WERI-Rb-1 (cell line): ENCODE measurements at regions not wholly inside any gene's neighbourhood (a gene's known extent, or its start where the extent isn't known, plus 50 kb on each side); places are given as distances from the start of the nearest gene placed in this dataset.

ENCODE experiments used
- DNase-seq: peaks from one replicate; pipeline ENCODE4 v3.0.0-alpha.2; 2020
- H3K27ac ChIP-seq: fragments of 250-450 bp; sonication (Bioruptor Pico); 2 replicates; pipeline ENCODE4 v1.5.1; 2020; ENCODE audit warnings: mild to moderate bottlenecking, moderate library complexity
- H3K27me3 ChIP-seq: fragments of 250-450 bp; sonication (Bioruptor Pico); 2 replicates; pipeline ENCODE4 v1.5.1; 2021; ENCODE audit warnings: mild to moderate bottlenecking, low read depth, moderate library complexity; ENCODE audit not compliant: insufficient read depth, severe bottlenecking
- H3K36me3 ChIP-seq: fragments of 250-450 bp; sonication (Bioruptor Pico); 2 replicates; pipeline ENCODE4 v1.5.1; 2020; ENCODE audit warnings: mild to moderate bottlenecking, moderate library complexity
- H3K4me3 ChIP-seq: 2 replicates; pipeline ENCODE4 v1.5.1; 2011; ENCODE audit warnings: low read depth, mild to moderate bottlenecking, control low read depth, low read length
- H3K9me3 ChIP-seq: fragments of 250-450 bp; sonication (Bioruptor Pico); 2 replicates; pipeline ENCODE4 v1.5.1; 2021; ENCODE audit warnings: mild to moderate bottlenecking, moderate library complexity; ENCODE audit not compliant: severe bottlenecking
- TF ChIP-seq, protein P1 (sequence below): IDR thresholded peaks from 2 replicates; pipeline ENCODE4 v1.5.1; 2011; ENCODE audit warnings: low read depth, mild to moderate bottlenecking, control low read depth, inconsistent platforms, low read length

DNA sequence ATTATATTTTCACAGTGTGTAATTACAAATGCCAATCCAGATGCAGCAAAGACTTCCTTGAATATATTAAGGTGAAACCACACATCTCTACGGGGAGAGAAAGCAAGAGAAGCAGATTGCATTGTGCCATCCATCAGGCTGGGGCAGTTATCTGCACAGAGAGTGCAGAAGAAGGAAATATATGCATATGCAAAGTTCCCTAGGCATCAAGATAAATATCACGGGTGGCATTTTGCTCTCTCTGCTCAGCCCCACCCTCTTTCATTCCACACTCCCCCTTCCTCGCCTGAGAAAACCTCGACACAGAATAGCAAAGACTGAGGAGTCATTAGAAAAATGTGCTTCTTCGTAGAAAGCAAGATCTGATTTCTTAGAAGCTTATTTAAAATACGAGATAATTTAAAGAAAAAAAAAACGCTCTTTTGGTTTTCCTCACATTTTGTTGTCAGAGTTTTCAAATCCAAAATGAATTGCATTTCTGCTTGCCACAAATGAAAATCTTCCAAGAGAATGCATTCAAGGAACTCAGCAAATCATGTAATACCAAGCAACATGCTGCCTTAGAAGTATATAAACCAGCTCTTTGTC is 283.2 kb upstream of the LMCD1 start:
- TF ChIP-seq, protein P1, sequence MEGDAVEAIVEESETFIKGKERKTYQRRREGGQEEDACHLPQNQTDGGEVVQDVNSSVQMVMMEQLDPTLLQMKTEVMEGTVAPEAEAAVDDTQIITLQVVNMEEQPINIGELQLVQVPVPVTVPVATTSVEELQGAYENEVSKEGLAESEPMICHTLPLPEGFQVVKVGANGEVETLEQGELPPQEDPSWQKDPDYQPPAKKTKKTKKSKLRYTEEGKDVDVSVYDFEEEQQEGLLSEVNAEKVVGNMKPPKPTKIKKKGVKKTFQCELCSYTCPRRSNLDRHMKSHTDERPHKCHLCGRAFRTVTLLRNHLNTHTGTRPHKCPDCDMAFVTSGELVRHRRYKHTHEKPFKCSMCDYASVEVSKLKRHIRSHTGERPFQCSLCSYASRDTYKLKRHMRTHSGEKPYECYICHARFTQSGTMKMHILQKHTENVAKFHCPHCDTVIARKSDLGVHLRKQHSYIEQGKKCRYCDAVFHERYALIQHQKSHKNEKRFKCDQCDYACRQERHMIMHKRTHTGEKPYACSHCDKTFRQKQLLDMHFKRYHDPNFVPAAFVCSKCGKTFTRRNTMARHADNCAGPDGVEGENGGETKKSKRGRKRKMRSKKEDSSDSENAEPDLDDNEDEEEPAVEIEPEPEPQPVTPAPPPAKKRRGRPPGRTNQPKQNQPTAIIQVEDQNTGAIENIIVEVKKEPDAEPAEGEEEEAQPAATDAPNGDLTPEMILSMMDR, result no peak
- no peaks in the 10 kb centered on the region for H3K27me3 ChIP-seq
- no peak overlapping the region for H3K4me3 ChIP-seq
- H3K36me3 ChIP-seq, result no peaks in the 10 kb centered on the region
- no peak for DNase-seq
- H3K9me3 ChIP-seq, result no peaks in the 10 kb centered on the region
- H3K27ac ChIP-seq, result no peak overlapping the region

DNA sequence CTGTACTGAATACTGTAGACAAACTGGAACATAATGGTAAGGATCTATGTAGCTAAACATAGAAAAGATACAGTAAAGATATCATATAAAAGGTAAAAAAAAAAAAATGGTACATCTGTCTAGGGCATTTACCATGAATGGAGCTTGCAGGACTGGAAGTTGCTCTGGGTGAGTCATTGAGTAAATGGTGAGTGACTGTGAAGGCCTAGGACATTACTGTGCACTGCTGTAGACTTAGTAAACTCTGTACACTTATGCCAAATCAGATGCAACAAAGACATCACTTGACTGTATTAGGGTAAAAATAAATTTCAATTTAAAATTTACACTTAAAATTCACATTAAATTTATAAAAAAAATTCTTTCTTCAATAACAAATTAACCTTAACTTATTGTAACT is 281.3 kb upstream of the LMCD1 start:
- no peak overlapping the region for H3K4me3 ChIP-seq
- H3K36me3 ChIP-seq, result no peaks in the 10 kb centered on the region
- no peaks in the 10 kb centered on the region for H3K9me3 ChIP-seq
- H3K27ac ChIP-seq, result no peak overlapping the region
- H3K27me3 ChIP-seq, result no peaks in the 10 kb centered on the region
- TF ChIP-seq, protein P1, result no peak
- DNase-seq, result no peak

DNA sequence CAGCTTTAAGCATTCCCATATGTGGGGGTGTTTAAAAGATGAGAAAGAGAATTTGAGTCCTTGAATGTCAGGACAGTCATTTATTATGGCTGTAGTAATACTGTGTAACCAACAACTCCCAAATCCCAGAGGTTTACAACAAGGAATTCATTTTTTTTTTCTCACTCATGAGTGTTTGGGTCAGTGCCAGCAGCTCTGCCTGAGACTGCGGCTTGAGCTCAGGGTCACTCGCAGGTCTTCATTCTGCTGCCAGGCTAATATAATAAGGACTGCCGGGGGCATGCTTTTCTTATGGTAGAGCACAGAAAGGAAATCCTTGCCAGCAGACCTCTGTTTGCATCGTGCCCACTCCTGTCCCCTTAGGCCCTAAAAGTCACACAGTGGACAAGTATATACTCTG is 277.9 kb upstream of the LMCD1 start:
- TF ChIP-seq, protein P1, result no peak
- DNase-seq, result no peak
- H3K36me3 ChIP-seq, result no peaks in the 10 kb centered on the region
- no peak overlapping the region for H3K27ac ChIP-seq
- no peaks in the 10 kb centered on the region for H3K9me3 ChIP-seq
- H3K4me3 ChIP-seq, result no peak overlapping the region
- no peaks in the 10 kb centered on the region for H3K27me3 ChIP-seq

DNA sequence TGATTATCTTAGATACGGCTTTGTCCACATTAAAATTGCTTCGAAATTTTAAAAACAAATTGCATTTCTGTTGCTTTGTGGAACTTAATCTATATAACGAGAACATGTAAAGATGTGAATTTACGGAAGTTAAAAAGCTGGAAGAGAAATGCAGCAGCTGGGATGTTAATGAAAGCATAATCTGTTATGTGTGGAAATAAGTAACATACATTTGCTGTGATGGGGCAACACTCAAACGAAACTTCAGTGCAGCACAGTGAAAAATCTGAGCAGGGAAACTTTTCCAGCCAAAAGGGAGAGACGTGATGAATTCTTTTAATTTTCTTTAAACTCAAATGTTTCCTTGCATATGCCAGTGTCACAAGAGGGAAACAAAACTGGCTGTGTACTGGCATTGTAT is 276.7 kb upstream of the LMCD1 start:
- Histone ChIP-seq H3K27me3 (no peaks in the 10 kb centered on the region), H3K36me3 (no peaks in the 10 kb centered on the region), H3K9me3 (no peaks in the 10 kb centered on the region), H3K27ac (no peak overlapping the region), H3K4me3 (no peak overlapping the region)
- TF ChIP-seq, protein P1, result no peak
- DNase-seq, result no peak

DNA sequence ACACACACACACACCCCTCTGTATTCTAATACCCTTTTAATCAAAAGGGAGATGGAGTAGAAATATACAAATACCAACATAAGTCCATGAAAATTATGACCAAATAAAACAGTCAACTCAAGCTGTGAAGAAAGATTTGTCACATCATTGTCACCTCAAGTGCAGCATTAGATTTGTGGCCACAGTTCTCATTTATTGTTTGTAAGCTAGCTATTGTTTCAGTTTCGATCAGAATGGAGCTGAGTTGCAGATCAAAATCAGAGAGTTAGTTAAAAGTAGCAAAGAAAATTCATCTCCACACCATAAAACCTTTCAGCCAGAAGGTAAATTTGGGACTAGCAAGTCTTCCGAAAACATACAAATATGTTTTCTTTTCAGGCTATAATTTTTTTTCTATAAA is 267.7 kb upstream of the LMCD1 start:
- H3K27me3 ChIP-seq, result no peaks in the 10 kb centered on the region
- DNase-seq, result no peak
- H3K27ac ChIP-seq, result no peak overlapping the region
- TF ChIP-seq, protein P1, result no peak
- no peaks in the 10 kb centered on the region for H3K36me3 ChIP-seq
- peaks cover 2% of the 10 kb centered on the region for H3K9me3 ChIP-seq
- no peak overlapping the region for H3K4me3 ChIP-seq

DNA sequence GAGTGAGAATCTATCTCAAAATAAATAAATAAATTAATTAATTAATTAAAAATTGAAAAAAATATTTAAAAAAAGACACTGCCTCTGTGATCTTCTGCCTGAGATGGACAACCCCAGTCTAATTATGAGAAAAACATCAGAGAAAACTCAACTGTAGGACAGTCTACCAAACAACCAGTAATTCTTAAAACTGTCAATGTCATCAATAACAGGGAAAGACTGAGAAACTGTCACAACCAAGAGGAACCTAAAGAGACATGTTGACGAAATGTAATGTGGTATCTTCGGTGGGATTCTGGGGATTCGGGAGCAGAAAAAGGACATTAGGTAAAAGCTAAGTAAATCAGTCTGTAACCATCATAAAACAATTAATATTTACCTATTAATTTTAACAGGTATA is 265.4 kb upstream of the LMCD1 start:
- TF ChIP-seq, protein P1, result no peak
- no peak overlapping the region for H3K4me3 ChIP-seq
- no peaks in the 10 kb centered on the region for H3K9me3 ChIP-seq
- no peak overlapping the region for H3K27ac ChIP-seq
- no peaks in the 10 kb centered on the region for H3K27me3 ChIP-seq
- no peak for DNase-seq
- no peaks in the 10 kb centered on the region for H3K36me3 ChIP-seq
